ENCODE measurements at regions not wholly inside any gene's neighbourhood (a gene's known extent, or its start where the extent isn't known, plus 50 kb on each side); places are given as distances from the start of the nearest gene placed in this dataset.

GRCh38 chr2:236945431-236946016, 140.2 kb upstream of the COPS8 start:
- no peak for DNase-seq (ENCODE audit: low read depth)
- Histone ChIP-seq H3K36me3 (ENCODE audit: control insufficient read depth, insufficient read depth, low read length) (no peaks in the 10 kb centered on the region), H3K27me3 (ENCODE audit: control insufficient read depth, insufficient read depth, low read length) (no peaks in the 10 kb centered on the region), H3K4me3 (ENCODE audit: low read depth, low read length) (no peak overlapping the region)
- POLR2A ChIA-PET: no interaction called here
- CTCF ChIA-PET: no interaction called here
- TF ChIP-seq CTCF (IDR thresholded peaks at IDR 0.05; ENCODE audit: insufficient read depth, low read depth, low read length): no peak

GRCh38 chr2:236946871-236947270, 138.8 kb upstream of the COPS8 start:
- CTCF ChIA-PET: no interaction called here
- no peak overlapping the region for H3K4me3 ChIP-seq (ENCODE audit: low read depth, low read length)
- H3K36me3 ChIP-seq (ENCODE audit: control insufficient read depth, insufficient read depth, low read length): no peaks in the 10 kb centered on the region
- no peak for DNase-seq (ENCODE audit: low read depth)
- H3K27me3 ChIP-seq (ENCODE audit: control insufficient read depth, insufficient read depth, low read length): no peaks in the 10 kb centered on the region
- POLR2A ChIA-PET: no interaction called here
- no peak for TF ChIP-seq CTCF (IDR thresholded peaks at IDR 0.05; ENCODE audit: insufficient read depth, low read depth, low read length)

GRCh38 chr2:236947294-236947693, 138.4 kb upstream of the COPS8 start:
- DNase-seq (ENCODE audit: low read depth): no peak
- CTCF ChIA-PET: no interaction called here
- Histone ChIP-seq H3K4me3 (ENCODE audit: low read depth, low read length) (no peak overlapping the region), H3K36me3 (ENCODE audit: control insufficient read depth, insufficient read depth, low read length) (no peaks in the 10 kb centered on the region), H3K27me3 (ENCODE audit: control insufficient read depth, insufficient read depth, low read length) (no peaks in the 10 kb centered on the region)
- POLR2A ChIA-PET: no interaction called here
- TF ChIP-seq CTCF (IDR thresholded peaks at IDR 0.05; ENCODE audit: insufficient read depth, low read depth, low read length): no peak

- ChIA-PET CTCF (no interaction called here), POLR2A (no interaction called here)
- Histone ChIP-seq H3K36me3 (ENCODE audit: control insufficient read depth, insufficient read depth, low read length) (no peaks in the 10 kb centered on the region), H3K4me3 (ENCODE audit: low read depth, low read length) (no peak overlapping the region), H3K27me3 (ENCODE audit: control insufficient read depth, insufficient read depth, low read length) (no peaks in the 10 kb centered on the region)
- TF ChIP-seq CTCF (IDR thresholded peaks at IDR 0.05; ENCODE audit: insufficient read depth, low read depth, low read length): no peak
- no peak for DNase-seq (ENCODE audit: low read depth)
Measured at GRCh38 chr2:236947896-236948295, 137.8 kb upstream of the COPS8 start.

- Histone ChIP-seq H3K27me3 (ENCODE audit: control insufficient read depth, insufficient read depth, low read length) (no peaks in the 10 kb centered on the region), H3K36me3 (ENCODE audit: control insufficient read depth, insufficient read depth, low read length) (no peaks in the 10 kb centered on the region), H3K4me3 (ENCODE audit: low read depth, low read length) (no peak overlapping the region)
- DNase-seq (ENCODE audit: low read depth): no peak
- ChIA-PET CTCF (no interaction called here), POLR2A (no interaction called here)
- no peak for TF ChIP-seq CTCF (IDR thresholded peaks at IDR 0.05; ENCODE audit: insufficient read depth, low read depth, low read length)
Measured at GRCh38 chr2:236949089-236949905, 136.4 kb upstream of the COPS8 start.
